GM23338 (cell line): ENCODE measurements at regions not wholly inside any gene's neighbourhood (a gene's known extent, or its start where the extent isn't known, plus 50 kb on each side); places are given as distances from the start of the nearest gene placed in this dataset.
A peak's percentile ranks its signal among the peaks of the same experiment; 100 is the strongest.

Experiments used
- ATAC-seq: fragments of 200-7000 bp; cut with Tn5 transposase; 3 replicates; pipeline ENCODE4 v1.9.1; 2020
- DNase-seq: peaks from one replicate; pipeline ENCODE4 v3.0.0-alpha.2; 2015; ENCODE audit warnings: low spot score
- H2AFZ ChIP-seq: fragments of 200-600 bp; sonication (generic); 2 replicates; pipeline ENCODE4 v1.8.0; 2016; ENCODE audit warnings: antibody characterized with exemption, mild to moderate bottlenecking, moderate library complexity
- H3F3A ChIP-seq: fragments of 200-600 bp; sonication (generic); replicated peaks from 2 replicates; pipeline ENCODE4 v1.8.0; 2017; ENCODE audit warnings: antibody characterized with exemption, mixed run types, low read depth
- H3K27ac ChIP-seq: fragments of 200-600 bp; sonication (generic); 2 replicates; pipeline ENCODE4 v1.6.1; 2016; ENCODE audit warnings: low read depth
- H3K27me3 ChIP-seq: fragments of 200-600 bp; sonication (generic); 2 replicates; pipeline ENCODE4 v1.8.0; 2016; ENCODE audit warnings: mild to moderate bottlenecking, mixed run types, moderate library complexity; ENCODE audit not compliant: insufficient read depth
- H3K36me3 ChIP-seq: fragments of 200-600 bp; sonication (generic); 2 replicates; pipeline ENCODE4 v1.8.0; 2016; ENCODE audit warnings: mild to moderate bottlenecking; ENCODE audit not compliant: insufficient read depth
- H3K4me1 ChIP-seq: fragments of 200-600 bp; sonication (generic); 2 replicates; pipeline ENCODE4 v1.8.0; 2016; ENCODE audit warnings: mild to moderate bottlenecking, moderate library complexity; ENCODE audit not compliant: insufficient read depth
- H3K4me2 ChIP-seq: fragments of 200-600 bp; sonication (generic); 2 replicates; pipeline ENCODE4 v1.7.1; 2017; ENCODE audit warnings: mixed run types
- H3K4me3 ChIP-seq: fragments of 200-600 bp; sonication (generic); 2 replicates; pipeline ENCODE4 v1.6.1; 2016; ENCODE audit warnings: mixed run types
- H3K79me2 ChIP-seq: fragments of 200-600 bp; sonication (generic); replicated peaks from 2 replicates; pipeline ENCODE4 v1.8.0; 2017; ENCODE audit warnings: mild to moderate bottlenecking; ENCODE audit not compliant: insufficient read depth
- H3K9me2 ChIP-seq: fragments of 200-600 bp; sonication (generic); 2 replicates; pipeline ENCODE4 v1.8.0; 2017; ENCODE audit not compliant: insufficient read depth
- H4K20me1 ChIP-seq: fragments of 200-600 bp; sonication (generic); replicated peaks from 2 replicates; pipeline ENCODE4 v1.8.0; 2017; ENCODE audit warnings: mild to moderate bottlenecking; ENCODE audit not compliant: insufficient read depth
- H3K27ac Mint-ChIP-seq: 2 replicates; pipeline ENCODE4 v1.8.0; 2020; ENCODE audit warnings: inconsistent platforms, mild to moderate bottlenecking, moderate library complexity, mixed read lengths
- H3K27me3 Mint-ChIP-seq: 3 replicates; pipeline ENCODE4 v1.8.0; 2022; ENCODE audit warnings: low read depth, mild to moderate bottlenecking, moderate library complexity, mixed read lengths, inconsistent platforms; ENCODE audit not compliant: insufficient read depth, poor library complexity
- H3K36me3 Mint-ChIP-seq: 3 replicates; pipeline ENCODE4 v1.8.0; 2021; ENCODE audit warnings: low read depth, mild to moderate bottlenecking, inconsistent platforms, moderate library complexity, mixed read lengths
- H3K4me1 Mint-ChIP-seq: 3 replicates; pipeline ENCODE4 v1.8.0; 2020; ENCODE audit warnings: mild to moderate bottlenecking, inconsistent platforms, mixed read lengths
- H3K4me3 Mint-ChIP-seq: 3 replicates; pipeline ENCODE4 v1.8.0; 2021; ENCODE audit warnings: moderate library complexity, mild to moderate bottlenecking, inconsistent platforms, mixed read lengths
- H3K9me3 Mint-ChIP-seq: 3 replicates; pipeline ENCODE4 v1.8.0; 2020; ENCODE audit warnings: moderate library complexity, mild to moderate bottlenecking, inconsistent platforms, mixed read lengths
- CTCF ChIP-seq, 2 experiments: fragments of 200-600 bp in 1 of 2; sonication (generic) in 1 of 2; conservative IDR thresholded peaks; 2 replicates each; pipeline versions ENCODE4 v1.5.1 to v1.6.1; 2016 to 2017; ENCODE audit warnings: antibody characterized with exemption in 2 of 2, low read depth in 2 of 2, mild to moderate bottlenecking in 2 of 2, moderate library complexity in 1 of 2
- ETS1 ChIP-seq: IDR thresholded peaks from 2 replicates; pipeline ENCODE4 v1.6.1; 2016; ENCODE audit warnings: antibody characterized with exemption
- EZH2 ChIP-seq: fragments of 200-600 bp; sonication (generic); IDR thresholded peaks from one replicate; pipeline ENCODE4 v1.8.0; 2017; ENCODE audit warnings: antibody characterized with exemption, mild to moderate bottlenecking, low read depth; ENCODE audit not compliant: unreplicated experiment
- EZH2phosphoT487 ChIP-seq: fragments of 200-600 bp; sonication (generic); IDR thresholded peaks from one replicate; pipeline ENCODE4 v1.8.1; 2018; ENCODE audit warnings: antibody characterized with exemption; ENCODE audit not compliant: unreplicated experiment
- JUNB ChIP-seq: IDR thresholded peaks from one replicate; pipeline ENCODE4 v1.6.1; 2016; ENCODE audit warnings: antibody characterized with exemption; ENCODE audit not compliant: unreplicated experiment
- NANOG ChIP-seq: IDR thresholded peaks from 2 replicates; pipeline ENCODE4 v1.6.1; 2016; ENCODE audit warnings: antibody characterized with exemption, borderline replicate concordance
- POLR2AphosphoS5 ChIP-seq: IDR thresholded peaks from 2 replicates; pipeline ENCODE4 v1.6.1; 2016; ENCODE audit warnings: antibody characterized with exemption, low read depth
- REST ChIP-seq: IDR thresholded peaks from one replicate; pipeline ENCODE4 v1.6.1; 2018; ENCODE audit warnings: antibody characterized with exemption; ENCODE audit not compliant: unreplicated experiment
- STAT1 ChIP-seq: IDR thresholded peaks from one replicate; pipeline ENCODE4 v1.6.1; 2016; ENCODE audit warnings: antibody characterized with exemption; ENCODE audit not compliant: unreplicated experiment
- ZNF114 ChIP-seq: fragments of 250-450 bp; sonication (Bioruptor Pico); IDR thresholded peaks from 2 replicates; pipeline ENCODE4 v1.5.0; 2020; ENCODE audit warnings: mild to moderate bottlenecking, moderate library complexity
- ZNF331 ChIP-seq: fragments of 250-450 bp; sonication (Bioruptor Pico); IDR thresholded peaks from 2 replicates; pipeline ENCODE4 v1.5.0; 2020; ENCODE audit warnings: low read depth, mild to moderate bottlenecking, moderate library complexity
- ZNF462 ChIP-seq: fragments of 250-450 bp; sonication (Bioruptor Pico); IDR thresholded peaks from 2 replicates; pipeline ENCODE4 v1.5.0; 2020; ENCODE audit warnings: mild to moderate bottlenecking, moderate library complexity

GRCh38 chr10:62972103-62972502, 155.9 kb upstream of the EGR2 start (continued):
- no peak for TF ChIP-seq ZNF462 (CRISPR knock-in tag)

GRCh38 chr10:62964026-62964425, 147.9 kb upstream of the EGR2 start:
- H3K27me3 ChIP-seq: no peaks in the 10 kb centered on the region
- Mint-ChIP-seq H3K27ac (no peak overlapping the region), H3K36me3 (peaks cover 3% of the 10 kb centered on the region; the same call in 2 of the 3 replicates), H3K27me3 (no peaks in the 10 kb centered on the region), H3K4me1 (peaks cover 11% of the 10 kb centered on the region), H3K9me3 (peaks cover 7% of the 10 kb centered on the region; the same call in 2 of the 3 replicates), H3K4me3 (no peak overlapping the region)
- ATAC-seq (peak; percentile 31; the same call in 1 of the 3 replicates), DNase-seq (peak; percentile 8)
- no peak overlapping the region for H2AFZ ChIP-seq
- no peak overlapping the region for H3K27ac ChIP-seq
- no peaks in the 10 kb centered on the region for H3K36me3 ChIP-seq
- no peaks in the 10 kb centered on the region for H3K79me2 ChIP-seq
- H4K20me1 ChIP-seq: no peaks in the 10 kb centered on the region
- peaks cover 7% of the 10 kb centered on the region for H3K9me2 ChIP-seq
- no peak overlapping the region for H3K4me3 ChIP-seq
- H3F3A ChIP-seq: no peaks in the 10 kb centered on the region
- H3K4me2 ChIP-seq: no peak overlapping the region
- H3K4me1 ChIP-seq: no peaks in the 10 kb centered on the region
- TF ChIP-seq NANOG (no peak), JUNB (no peak), CTCF (conservative IDR thresholded peaks at IDR 0.05; ENCODE audit: low read depth in 2 of 2) (no peak), STAT1 (no peak), REST (no peak), ZNF331 (CRISPR knock-in tag) (no peak), POLR2AphosphoS5 (no peak), ETS1 (no peak), ZNF114 (CRISPR knock-in tag) (no peak), EZH2 (no peak), EZH2phosphoT487 (no peak)
